ENCODE measurements at regions not wholly inside any gene's neighbourhood (a gene's known extent, or its start where the extent isn't known, plus 50 kb on each side); places are given as distances from the start of the nearest gene placed in this dataset.

- Histone ChIP-seq H3K4me2 (no peak overlapping the region), H3K4me1 (ENCODE audit: insufficient read depth) (no peaks in the 10 kb centered on the region), H3F3A (replicated peaks; ENCODE audit: low read depth) (0 out of 2 replicates have a peak, but pooled peaks cover 5% of the 10 kb centered on the region), H3K27me3 (ENCODE audit: insufficient read depth) (no peaks in the 10 kb centered on the region), H4K20me1 (replicated peaks; ENCODE audit: insufficient read depth) (no peaks in the 10 kb centered on the region), H3K9me2 (ENCODE audit: insufficient read depth) (no peaks in the 10 kb centered on the region), H3K79me2 (replicated peaks; ENCODE audit: insufficient read depth) (no peaks in the 10 kb centered on the region), H3K36me3 (ENCODE audit: insufficient read depth) (no peaks in the 10 kb centered on the region; the same call in 1 of the 2 replicates), H2AFZ (0 out of 2 replicates have a peak overlapping the region, but pooled peaks have one; percentile 69), H3K4me3 (no peak overlapping the region), H3K27ac (ENCODE audit: low read depth) (no peak overlapping the region)
- peaks cover 15% of the 10 kb centered on the region for H3K36me3 Mint-ChIP-seq (ENCODE audit: low read depth)
- no peak overlapping the region for H3K4me3 Mint-ChIP-seq
- ATAC-seq (peak; percentile 46; the same call in 2 of the 3 replicates), DNase-seq (ENCODE audit: low spot score) (no peak)
- peaks cover 10% of the 10 kb centered on the region; the same call in 2 of the 3 replicates for H3K4me1 Mint-ChIP-seq
- H3K9me3 Mint-ChIP-seq: peaks cover 30% of the 10 kb centered on the region
- H3K27me3 Mint-ChIP-seq (ENCODE audit: insufficient read depth, low read depth, poor library complexity): peaks cover 2% of the 10 kb centered on the region
- no peak for TF ChIP-seq POLR2AphosphoS5 (IDR thresholded peaks at IDR 0.05; ENCODE audit: low read depth)
- TF ChIP-seq EZH2phosphoT487 (IDR thresholded peaks at IDR 0.05; ENCODE audit: unreplicated experiment): no peak
- TF ChIP-seq STAT1 (IDR thresholded peaks at IDR 0.05; ENCODE audit: unreplicated experiment): no peak
- TF ChIP-seq NANOG (IDR thresholded peaks at IDR 0.05; ENCODE audit: borderline replicate concordance): no peak
- TF ChIP-seq ZNF331 (CRISPR knock-in tag; IDR thresholded peaks at IDR 0.05; ENCODE audit: low read depth): no peak
- no peak for TF ChIP-seq ZNF462 (CRISPR knock-in tag; IDR thresholded peaks at IDR 0.05)
- TF ChIP-seq ETS1 (IDR thresholded peaks at IDR 0.05): no peak
- no peak for TF ChIP-seq JUNB (IDR thresholded peaks at IDR 0.05; ENCODE audit: unreplicated experiment)
- no peak for TF ChIP-seq REST (IDR thresholded peaks at IDR 0.05; ENCODE audit: unreplicated experiment)
- TF ChIP-seq CTCF (conservative IDR thresholded peaks at IDR 0.05; ENCODE audit: low read depth in 2 of 2): no peak
- TF ChIP-seq EZH2 (IDR thresholded peaks at IDR 0.05; ENCODE audit: low read depth, unreplicated experiment): no peak
- no peak for TF ChIP-seq CREB1 (CRISPR knock-in tag; IDR thresholded peaks at IDR 0.05; ENCODE audit: low read depth)
- no peak overlapping the region for H3K27ac Mint-ChIP-seq
These were observed 83.3 kb upstream of the FAM20C start for GRCh38 chr7:109094-109493.

All from GM23338 (cell line).